Stomach smooth muscle (tissue), 2 donors: ENCODE measurements at regions not wholly inside any gene's neighbourhood (a gene's known extent, or its start where the extent isn't known, plus 50 kb on each side); places are given as distances from the start of the nearest gene placed in this dataset.

ENCODE experiments used
- H3K27ac ChIP-seq: one replicate; pipeline ENCODE4 v1.7.0; 2013; ENCODE audit warnings: mild to moderate bottlenecking, low read length, inconsistent platforms
- H3K27me3 ChIP-seq, 2 donors: one replicate each; pipeline ENCODE4 v1.7.0; 2013; ENCODE audit warnings: low read length in 2 of 2; ENCODE audit not compliant: insufficient read depth in 2 of 2, control insufficient read depth in 1 of 2
- H3K36me3 ChIP-seq, 2 donors: one replicate each; pipeline ENCODE4 v1.7.0; 2013; ENCODE audit warnings: low read length in 2 of 2; ENCODE audit not compliant: control insufficient read depth in 2 of 2, insufficient read depth in 2 of 2
- H3K4me1 ChIP-seq: one replicate; pipeline ENCODE4 v1.7.0; 2013; ENCODE audit warnings: low read length; ENCODE audit not compliant: control insufficient read depth, insufficient read depth
- H3K4me3 ChIP-seq, 2 donors: one replicate each; pipeline ENCODE4 v1.7.0; 2013; ENCODE audit warnings: low read length in 2 of 2
- H3K9ac ChIP-seq, 2 donors: one replicate each; pipeline ENCODE4 v1.7.0; 2013; ENCODE audit warnings: low read length in 2 of 2, mild to moderate bottlenecking in 1 of 2
- H3K9me3 ChIP-seq, 2 donors: one replicate each; pipeline ENCODE4 v1.7.0; 2013; ENCODE audit warnings: low read length in 2 of 2; ENCODE audit not compliant: control insufficient read depth in 2 of 2
- donor health status: healthy.
- donor health status: Pancreatic carcinoma.

DNA sequence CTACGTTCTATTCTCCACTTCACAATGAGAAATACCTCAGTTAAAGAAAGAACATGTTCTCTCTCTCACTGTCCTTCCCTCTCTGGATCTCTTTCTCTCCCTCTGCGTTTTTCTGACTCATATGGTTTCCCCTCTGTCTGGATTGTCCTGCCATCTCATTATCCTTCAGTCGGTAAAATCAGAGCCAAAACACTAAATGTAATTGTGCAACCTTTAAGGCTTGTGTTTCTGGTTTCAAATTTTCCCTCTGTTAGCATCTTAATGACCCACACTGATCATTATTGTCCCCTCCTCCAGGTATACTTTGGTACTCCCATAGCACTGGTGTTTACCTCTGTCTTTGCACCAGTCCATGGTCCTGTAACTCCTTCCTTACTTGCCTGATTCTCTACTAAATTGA is 509.4 kb upstream of the C9orf72 start:
- H3K9ac ChIP-seq = no peak overlapping the region
- no peak overlapping the region for H3K27ac ChIP-seq
- no peaks in the 10 kb centered on the region for H3K9me3 ChIP-seq

DNA sequence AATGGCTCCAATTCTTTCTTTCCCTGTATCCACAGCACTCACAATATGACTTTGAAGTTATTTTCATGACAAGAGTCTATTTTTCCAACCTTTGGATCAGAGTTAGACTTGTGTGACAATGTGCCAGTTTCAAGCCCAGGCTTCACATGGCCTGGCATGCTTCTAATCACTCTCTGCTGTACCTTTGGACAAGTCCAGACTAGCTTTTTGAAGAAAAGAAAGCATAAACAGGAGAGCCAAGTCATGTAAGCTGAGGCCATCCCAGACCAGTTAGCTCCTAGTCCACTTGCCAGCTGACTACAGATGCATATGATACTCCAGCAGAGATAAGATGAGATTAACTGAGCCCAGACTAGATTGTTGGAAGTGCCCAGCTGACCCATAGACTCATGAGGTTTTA is 513.6 kb upstream of the C9orf72 start:
- H3K27me3 ChIP-seq = no peaks in the 10 kb centered on the region
- no peak overlapping the region for H3K27ac ChIP-seq
- no peaks in the 10 kb centered on the region for H3K36me3 ChIP-seq
- no peak overlapping the region for H3K4me3 ChIP-seq
- H3K9ac ChIP-seq = no peak overlapping the region
- H3K4me1 ChIP-seq = no peaks in the 10 kb centered on the region
- no peaks in the 10 kb centered on the region for H3K9me3 ChIP-seq

More for the DNA sequence above, 509.4 kb upstream of the C9orf72 start:
- no peaks in the 10 kb centered on the region for H3K27me3 ChIP-seq
- no peaks in the 10 kb centered on the region for H3K4me1 ChIP-seq
- H3K4me3 ChIP-seq = no peak overlapping the region
- no peaks in the 10 kb centered on the region for H3K36me3 ChIP-seq

- H3K27ac ChIP-seq = no peak overlapping the region
- no peak overlapping the region for H3K9ac ChIP-seq
- no peaks in the 10 kb centered on the region for H3K36me3 ChIP-seq
- H3K9me3 ChIP-seq = peaks cover 0 to 3% of the 10 kb centered on the region in 2 donors
- no peaks in the 10 kb centered on the region for H3K4me1 ChIP-seq
- no peaks in the 10 kb centered on the region for H3K27me3 ChIP-seq
- no peak overlapping the region for H3K4me3 ChIP-seq
These were observed 520.0 kb upstream of the C9orf72 start for GRCh38 chr9:28092981-28093936.

GRCh38 chr9:28101509-28101908 is 528.2 kb upstream of the C9orf72 start:
- Histone ChIP-seq H3K27me3 (no peaks in the 10 kb centered on the region), H3K4me1 (no peaks in the 10 kb centered on the region), H3K9ac (no peak overlapping the region), H3K36me3 (no peaks in the 10 kb centered on the region), H3K27ac (no peak overlapping the region), H3K4me3 (no peak overlapping the region), H3K9me3 (peaks cover 0 to under 1% of the 10 kb centered on the region in 2 donors)

- no peak overlapping the region for H3K27ac ChIP-seq
These were observed 531.7 kb upstream of the C9orf72 start for GRCh38 chr9:28105001-28105400.

GRCh38 chr9:28120184-28120583 is 546.9 kb upstream of the C9orf72 start:
- Histone ChIP-seq H3K4me3 (no peak overlapping the region), H3K27ac (no peak overlapping the region), H3K4me1 (no peaks in the 10 kb centered on the region), H3K9me3 (no peaks in the 10 kb centered on the region), H3K27me3 (no peaks in the 10 kb centered on the region), H3K36me3 (no peaks in the 10 kb centered on the region), H3K9ac (no peak overlapping the region)

More at GRCh38 chr9:28105001-28105400, 531.7 kb upstream of the C9orf72 start:
- H3K4me3 ChIP-seq = no peak overlapping the region
- no peaks in the 10 kb centered on the region for H3K9me3 ChIP-seq
- H3K27me3 ChIP-seq = no peaks in the 10 kb centered on the region
- H3K9ac ChIP-seq = no peak overlapping the region
- H3K36me3 ChIP-seq = no peaks in the 10 kb centered on the region
- H3K4me1 ChIP-seq = no peaks in the 10 kb centered on the region

- Histone ChIP-seq H3K4me1 (no peaks in the 10 kb centered on the region), H3K9ac (no peak overlapping the region), H3K4me3 (no peak overlapping the region), H3K36me3 (no peaks in the 10 kb centered on the region), H3K27me3 (no peaks in the 10 kb centered on the region), H3K27ac (no peak overlapping the region), H3K9me3 (no peaks in the 10 kb centered on the region)
These were observed 547.3 kb upstream of the C9orf72 start for GRCh38 chr9:28120626-28121025.

DNA sequence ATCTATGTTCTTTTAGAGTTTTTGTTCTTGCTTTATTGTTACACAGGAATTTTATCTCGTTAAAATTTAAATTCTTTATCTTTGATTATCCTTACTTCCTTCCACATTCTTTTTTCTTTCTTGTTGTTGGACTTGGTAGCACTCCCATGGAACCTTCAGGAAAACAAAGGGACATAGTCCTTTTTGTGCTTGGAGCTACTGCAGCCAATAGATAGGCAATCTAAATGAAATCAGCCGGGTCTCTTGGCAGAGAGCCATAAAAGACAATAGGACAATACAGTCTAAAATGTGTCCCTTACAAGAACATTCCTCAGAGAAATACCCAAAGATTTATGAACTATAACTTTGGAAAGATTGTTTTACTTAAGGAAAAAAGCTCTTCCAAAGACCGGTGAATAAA is 548.1 kb upstream of the C9orf72 start:
- no peaks in the 10 kb centered on the region for H3K9me3 ChIP-seq
- no peaks in the 10 kb centered on the region for H3K36me3 ChIP-seq
- H3K4me3 ChIP-seq = no peak overlapping the region
- H3K27ac ChIP-seq = no peak overlapping the region
- H3K9ac ChIP-seq = no peak overlapping the region
- H3K4me1 ChIP-seq = no peaks in the 10 kb centered on the region
- H3K27me3 ChIP-seq = no peaks in the 10 kb centered on the region

DNA sequence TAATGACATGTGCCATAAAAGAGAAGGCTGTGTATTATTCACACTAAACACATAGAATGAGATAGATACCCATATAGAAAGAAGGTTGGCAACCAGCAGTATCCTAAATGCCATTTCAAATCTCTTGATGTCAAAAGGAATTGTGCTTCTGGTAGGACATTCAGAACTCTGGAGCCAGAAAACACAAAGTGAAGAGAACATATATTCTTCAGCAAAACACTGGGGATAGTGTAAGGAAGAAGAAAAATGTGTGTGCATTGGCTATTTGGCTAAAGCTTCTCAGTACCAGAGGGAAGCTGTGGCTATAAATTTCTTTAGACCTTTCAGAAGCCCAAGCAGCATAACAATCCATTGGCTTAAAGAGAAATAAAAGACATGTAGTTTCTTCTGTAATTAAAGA is 551.6 kb upstream of the C9orf72 start:
- no peak overlapping the region for H3K9ac ChIP-seq
- H3K27me3 ChIP-seq = no peaks in the 10 kb centered on the region
- H3K27ac ChIP-seq = no peak overlapping the region
- H3K4me1 ChIP-seq = no peaks in the 10 kb centered on the region
- no peaks in the 10 kb centered on the region for H3K9me3 ChIP-seq
- H3K36me3 ChIP-seq = no peaks in the 10 kb centered on the region
- H3K4me3 ChIP-seq = no peak overlapping the region

DNA sequence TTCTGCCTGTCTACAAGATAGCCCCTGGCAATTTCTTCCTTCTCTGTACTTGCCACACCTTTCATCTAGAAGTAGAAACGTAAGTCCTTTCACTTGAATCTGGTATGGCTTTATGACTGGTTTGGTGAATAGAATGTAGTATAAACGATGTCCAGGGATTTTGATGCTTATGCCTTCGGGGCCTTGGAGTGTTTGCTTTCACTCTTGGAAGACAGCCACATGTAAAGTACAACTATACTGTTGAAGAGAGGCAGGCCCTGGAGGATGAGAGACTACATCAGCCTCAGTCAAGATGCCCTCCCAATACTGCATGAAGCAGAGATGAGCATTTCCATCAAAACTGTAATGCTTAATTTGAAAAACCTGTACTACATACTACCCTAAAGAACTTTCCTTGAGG is 553.8 kb upstream of the C9orf72 start:
- Histone ChIP-seq H3K4me1 (no peaks in the 10 kb centered on the region), H3K27me3 (no peaks in the 10 kb centered on the region), H3K9ac (no peak overlapping the region), H3K4me3 (no peak overlapping the region), H3K9me3 (no peaks in the 10 kb centered on the region), H3K36me3 (no peaks in the 10 kb centered on the region), H3K27ac (no peak overlapping the region)

- H3K4me1 ChIP-seq = no peaks in the 10 kb centered on the region
These were observed 561.2 kb upstream of the C9orf72 start for GRCh38 chr9:28134446-28134976.

More at GRCh38 chr9:28134446-28134976, 561.2 kb upstream of the C9orf72 start:
- Histone ChIP-seq H3K9ac (no peak overlapping the region), H3K27ac (no peak overlapping the region), H3K9me3 (no peaks in the 10 kb centered on the region), H3K27me3 (no peaks in the 10 kb centered on the region), H3K4me3 (no peak overlapping the region), H3K36me3 (no peaks in the 10 kb centered on the region)
